Chondrocyte (in vitro differentiated cells): ENCODE measurements at regions not wholly inside any gene's neighbourhood (a gene's known extent, or its start where the extent isn't known, plus 50 kb on each side); places are given as distances from the start of the nearest gene placed in this dataset.

Experiments
- DNase-seq: peaks from one replicate; pipeline ENCODE4 v3.0.0; 2021; ENCODE audit warnings: mixed read lengths, low spot score
- H3K27ac Mint-ChIP-seq: one replicate; pipeline ENCODE4 v1.8.0; 2021; ENCODE audit warnings: mild to moderate bottlenecking, moderate library complexity, mixed read lengths; ENCODE audit not compliant: unreplicated experiment
- H3K27me3 Mint-ChIP-seq: 2 replicates; pipeline ENCODE4 v1.8.0; 2021; ENCODE audit warnings: low read depth, mixed read lengths
- H3K36me3 Mint-ChIP-seq: 2 replicates; pipeline ENCODE4 v1.8.0; 2021; ENCODE audit warnings: low read depth, mixed read lengths
- H3K4me1 Mint-ChIP-seq: 2 replicates; pipeline ENCODE4 v1.8.0; 2021; ENCODE audit warnings: low read depth, mild to moderate bottlenecking, mixed read lengths
- H3K4me3 Mint-ChIP-seq: one replicate; pipeline ENCODE4 v1.8.0; 2021; ENCODE audit warnings: mild to moderate bottlenecking, moderate library complexity, mixed read lengths; ENCODE audit not compliant: unreplicated experiment
- H3K9me3 Mint-ChIP-seq: 2 replicates; pipeline ENCODE4 v1.8.0; 2021; ENCODE audit warnings: low read depth, mixed read lengths
- TF ChIP-seq, protein P1 (sequence below): fragments of 200-600 bp; sonication (generic); IDR thresholded peaks from 2 replicates; pipeline ENCODE4 v1.5.0; 2021; ENCODE audit warnings: antibody characterized with exemption, mild to moderate bottlenecking, moderate library complexity

DNA sequence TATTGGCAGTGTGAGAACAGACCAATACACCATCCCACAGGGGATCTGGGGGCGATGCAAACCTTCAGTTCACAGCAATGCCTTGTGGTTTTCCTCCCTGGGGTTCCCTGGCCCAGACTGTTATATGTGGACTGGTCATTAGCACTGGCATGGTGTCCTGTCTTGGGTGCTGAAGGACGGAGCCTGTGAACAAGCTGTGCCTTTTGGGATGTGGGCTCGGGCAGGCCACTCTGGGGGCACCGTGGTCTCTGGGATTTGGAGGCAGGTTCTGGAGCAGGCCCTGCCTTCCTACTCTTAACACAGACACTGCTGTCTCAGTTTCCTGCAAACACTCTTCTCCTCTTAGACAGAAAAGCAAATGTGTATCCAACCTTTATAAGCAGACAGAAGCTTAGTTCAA, 93.0 kb upstream of the ADRA2C start:
- Mint-ChIP-seq H3K27me3 (peaks cover 27% of the 10 kb centered on the region), H3K4me1 (no peaks in the 10 kb centered on the region), H3K27ac (no peak overlapping the region), H3K9me3 (peaks cover 3% of the 10 kb centered on the region), H3K36me3 (no peaks in the 10 kb centered on the region), H3K4me3 (no peak overlapping the region)
- DNase-seq: peak; percentile 41
- TF ChIP-seq, protein P1, sequence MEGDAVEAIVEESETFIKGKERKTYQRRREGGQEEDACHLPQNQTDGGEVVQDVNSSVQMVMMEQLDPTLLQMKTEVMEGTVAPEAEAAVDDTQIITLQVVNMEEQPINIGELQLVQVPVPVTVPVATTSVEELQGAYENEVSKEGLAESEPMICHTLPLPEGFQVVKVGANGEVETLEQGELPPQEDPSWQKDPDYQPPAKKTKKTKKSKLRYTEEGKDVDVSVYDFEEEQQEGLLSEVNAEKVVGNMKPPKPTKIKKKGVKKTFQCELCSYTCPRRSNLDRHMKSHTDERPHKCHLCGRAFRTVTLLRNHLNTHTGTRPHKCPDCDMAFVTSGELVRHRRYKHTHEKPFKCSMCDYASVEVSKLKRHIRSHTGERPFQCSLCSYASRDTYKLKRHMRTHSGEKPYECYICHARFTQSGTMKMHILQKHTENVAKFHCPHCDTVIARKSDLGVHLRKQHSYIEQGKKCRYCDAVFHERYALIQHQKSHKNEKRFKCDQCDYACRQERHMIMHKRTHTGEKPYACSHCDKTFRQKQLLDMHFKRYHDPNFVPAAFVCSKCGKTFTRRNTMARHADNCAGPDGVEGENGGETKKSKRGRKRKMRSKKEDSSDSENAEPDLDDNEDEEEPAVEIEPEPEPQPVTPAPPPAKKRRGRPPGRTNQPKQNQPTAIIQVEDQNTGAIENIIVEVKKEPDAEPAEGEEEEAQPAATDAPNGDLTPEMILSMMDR: no peak

DNA sequence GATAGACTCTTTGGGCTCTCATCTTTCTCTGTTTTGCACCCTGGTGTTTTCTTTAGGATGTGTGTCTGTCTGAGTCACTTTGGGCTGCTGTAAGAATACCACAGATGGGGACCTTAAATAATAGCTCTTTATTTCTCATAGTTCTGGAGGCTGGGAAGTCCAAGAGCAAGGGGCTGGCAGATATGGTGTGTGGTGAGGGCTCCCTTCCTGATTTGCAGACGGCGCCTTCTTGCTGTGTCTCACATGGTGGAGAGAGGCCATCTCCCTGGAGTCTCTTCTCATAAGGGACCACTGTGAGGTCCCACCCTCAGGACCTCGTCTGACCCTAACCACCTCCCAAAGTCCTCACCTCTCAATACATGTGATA, 93.7 kb upstream of the ADRA2C start:
- H3K9me3 Mint-ChIP-seq: peaks cover 7% of the 10 kb centered on the region
- no peaks in the 10 kb centered on the region for H3K4me1 Mint-ChIP-seq
- no peaks in the 10 kb centered on the region for H3K36me3 Mint-ChIP-seq
- no peak for DNase-seq
- H3K27ac Mint-ChIP-seq: no peak overlapping the region
- TF ChIP-seq, protein P1: no peak
- H3K27me3 Mint-ChIP-seq: peaks cover 21% of the 10 kb centered on the region
- H3K4me3 Mint-ChIP-seq: no peak overlapping the region

DNA sequence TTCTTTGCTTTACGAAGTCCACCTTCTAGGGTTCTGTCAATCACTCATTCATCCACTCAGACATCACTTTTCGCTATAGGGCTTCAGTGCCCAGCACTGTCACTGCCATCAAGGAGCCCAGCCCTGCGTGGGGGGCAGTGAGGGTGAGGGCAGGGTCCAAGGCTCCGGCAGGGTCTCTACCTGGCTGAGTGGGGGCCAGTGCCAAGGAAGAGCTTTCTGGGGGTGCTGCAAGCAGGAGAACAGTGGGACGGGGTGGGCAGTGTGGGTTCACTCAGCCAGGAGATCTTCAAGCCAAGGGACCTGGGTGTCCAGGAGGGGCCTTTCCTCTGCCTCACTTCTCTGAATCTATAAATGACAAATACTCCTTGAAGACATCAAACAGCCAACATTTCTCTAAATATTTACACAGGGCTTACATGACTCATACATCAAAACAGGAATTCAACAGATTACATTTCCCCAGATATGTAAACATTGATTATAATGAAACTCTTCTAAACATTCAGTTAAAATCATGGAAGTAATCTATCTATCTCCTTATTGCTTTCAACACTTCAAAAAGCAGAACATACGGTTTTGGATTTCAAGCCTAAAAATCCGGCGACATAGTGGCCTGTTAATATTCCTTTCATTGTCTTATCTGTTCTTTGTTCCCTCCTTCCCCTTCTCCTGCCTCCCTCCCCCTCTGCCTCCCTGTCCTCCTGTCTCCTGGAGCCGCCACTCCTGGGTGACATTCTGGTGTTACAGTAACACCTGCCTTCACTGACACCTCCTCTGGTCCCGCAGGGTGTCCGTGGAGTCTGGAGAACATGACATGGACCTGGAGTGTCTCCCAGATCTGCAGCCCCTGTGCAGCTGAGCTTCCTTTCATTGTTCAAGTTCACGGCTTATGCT, 94.4 kb upstream of the ADRA2C start:
- Mint-ChIP-seq H3K27me3 (peaks cover 16% of the 10 kb centered on the region), H3K9me3 (peaks cover 11% of the 10 kb centered on the region), H3K36me3 (no peaks in the 10 kb centered on the region), H3K4me3 (no peak overlapping the region), H3K4me1 (no peaks in the 10 kb centered on the region), H3K27ac (no peak overlapping the region)
- TF ChIP-seq, protein P1: no peak
- peak; percentile 55 for DNase-seq

DNA sequence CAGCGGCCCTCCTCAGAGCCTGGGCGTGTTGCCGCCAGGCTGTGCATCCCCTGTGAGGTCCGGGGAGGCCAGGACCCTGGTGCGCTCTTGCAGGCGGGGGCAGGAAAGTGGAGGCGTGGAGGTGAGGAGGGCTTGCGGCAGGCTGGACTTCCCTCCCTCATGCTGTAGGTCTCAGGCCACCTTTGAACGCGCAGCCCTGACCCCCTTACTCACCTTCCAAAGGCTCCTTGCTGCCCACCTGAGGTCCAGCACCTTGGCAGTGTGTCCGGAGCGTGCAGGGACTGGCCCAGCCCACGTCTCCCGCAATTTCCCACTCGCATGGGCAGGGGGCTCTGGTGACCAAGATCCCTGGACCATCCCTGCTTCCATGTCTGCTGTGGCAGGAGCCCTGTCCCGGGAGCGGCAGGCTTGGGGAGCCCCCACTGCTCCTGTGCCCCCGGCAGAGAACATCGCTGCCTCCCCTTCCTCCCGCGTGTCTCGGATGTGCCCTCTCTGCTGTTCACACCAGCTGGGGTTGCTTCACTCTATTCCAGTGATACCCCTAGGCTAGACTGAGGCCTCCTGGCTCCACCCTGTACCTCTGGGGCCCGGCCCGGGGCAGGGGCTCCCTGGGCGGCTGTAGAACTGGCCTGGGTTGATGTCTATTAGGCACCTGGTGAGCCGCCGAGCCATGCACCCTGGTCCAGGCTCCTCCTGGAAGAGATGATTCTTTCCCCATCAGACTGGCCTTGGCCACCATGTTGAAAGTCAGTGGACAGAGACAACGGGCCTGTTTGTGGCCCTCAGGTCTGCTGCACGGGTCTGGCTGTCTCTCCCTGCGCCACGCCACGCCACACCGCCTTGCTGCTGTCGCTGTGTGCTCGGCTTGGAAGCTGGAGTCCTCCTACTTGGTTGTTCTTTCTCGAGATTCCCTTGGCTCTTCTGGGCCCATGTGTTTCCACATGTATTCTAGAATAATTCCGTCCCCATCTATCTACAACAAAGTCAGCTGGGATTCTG, 95.4 kb upstream of the ADRA2C start:
- TF ChIP-seq, protein P1: no peak
- Mint-ChIP-seq H3K9me3 (peaks cover 11% of the 10 kb centered on the region), H3K4me1 (no peaks in the 10 kb centered on the region), H3K27ac (no peak overlapping the region), H3K4me3 (no peak overlapping the region), H3K27me3 (peaks cover 9% of the 10 kb centered on the region), H3K36me3 (no peaks in the 10 kb centered on the region)
- peak; percentile 86 for DNase-seq

DNA sequence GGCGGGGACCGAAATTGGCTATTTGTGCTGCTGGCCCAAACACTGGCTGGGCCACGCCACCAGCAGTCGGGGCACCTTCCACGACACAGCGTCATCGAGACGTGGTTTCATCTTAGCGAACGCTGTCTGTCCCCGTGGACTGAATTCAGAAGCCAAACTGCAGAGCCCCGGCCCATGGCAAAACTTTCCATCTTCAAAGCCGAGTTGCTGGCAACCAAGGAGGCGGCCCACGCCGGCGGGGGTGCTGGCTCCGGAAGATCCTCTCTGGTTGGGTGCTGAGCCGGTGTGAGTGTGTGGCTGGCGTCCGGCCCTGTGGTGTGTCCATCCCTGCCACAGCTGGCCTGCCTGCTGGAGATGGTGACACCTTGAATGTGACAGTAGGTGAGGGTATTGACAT, 96.6 kb upstream of the ADRA2C start:
- TF ChIP-seq, protein P1: no peak
- H3K4me1 Mint-ChIP-seq: no peaks in the 10 kb centered on the region
- peaks cover 12% of the 10 kb centered on the region for H3K27me3 Mint-ChIP-seq
- H3K9me3 Mint-ChIP-seq: peaks cover 11% of the 10 kb centered on the region
- no peaks in the 10 kb centered on the region for H3K36me3 Mint-ChIP-seq
- peak; percentile 84 for DNase-seq
- H3K27ac Mint-ChIP-seq: no peak overlapping the region
- H3K4me3 Mint-ChIP-seq: no peak overlapping the region
